ENCODE measurements at regions not wholly inside any gene's neighbourhood (a gene's known extent, or its start where the extent isn't known, plus 50 kb on each side); places are given as distances from the start of the nearest gene placed in this dataset.
"Not testable (repeated sequence)": the region's sequence is repeated elsewhere in the genome, so short reads cannot be mapped to it uniquely, and the experiment has no call there.

GRCh38 chr13:86907156-86907555 lies 764.0 kb upstream of the SLITRK5 start:
- Histone ChIP-seq H3K9me3 (no peaks in the 10 kb centered on the region), H3K27me3 (replicated peaks; ENCODE audit: insufficient read depth) (no peaks in the 10 kb centered on the region), H3K27ac (no peak overlapping the region), H3K36me3 (no peaks in the 10 kb centered on the region), H3K4me3 (no peak overlapping the region), H3K4me1 (replicated peaks) (no peaks in the 10 kb centered on the region)
- intact Hi-C loops (cut with DNase I), result no loop called here
- DNase-seq (ENCODE audit: low spot score), result no peak
- WGBS, result 33% methylated on average over 2 of the region's 2 CpGs
- TF ChIP-seq POLR2A (IDR thresholded peaks at IDR 0.05) (no peak), POLR2AphosphoS5 (IDR thresholded peaks at IDR 0.05) (no peak), CTCF (IDR thresholded peaks at IDR 0.05) (no peak)

- Histone ChIP-seq H3K27ac (no peak overlapping the region), H3K36me3 (no peaks in the 10 kb centered on the region), H3K27me3 (replicated peaks; ENCODE audit: insufficient read depth) (no peaks in the 10 kb centered on the region), H3K4me1 (replicated peaks) (no peaks in the 10 kb centered on the region), H3K9me3 (no peaks in the 10 kb centered on the region), H3K4me3 (no peak overlapping the region)
- intact Hi-C loops (cut with DNase I), result no loop called here
- no peak for DNase-seq (ENCODE audit: low spot score)
- 71% methylated on average over 6 of the region's 6 CpGs for WGBS
- no peak for TF ChIP-seq POLR2AphosphoS5 (IDR thresholded peaks at IDR 0.05)
- no peak for TF ChIP-seq CTCF (IDR thresholded peaks at IDR 0.05)
- TF ChIP-seq POLR2A (IDR thresholded peaks at IDR 0.05), result no peak
Observed at GRCh38 chr13:86909318-86909717, 761.9 kb upstream of the SLITRK5 start.

GRCh38 chr13:86914757-86915156 lies 756.4 kb upstream of the SLITRK5 start:
- no peaks in the 10 kb centered on the region for H3K4me1 ChIP-seq (replicated peaks)
- H3K4me3 ChIP-seq, result no peak overlapping the region
- no peak for DNase-seq (ENCODE audit: low spot score)
- WGBS, result 90% methylated on average over 5 of the region's 5 CpGs
- TF ChIP-seq POLR2A (IDR thresholded peaks at IDR 0.05), result no peak
- no peak for TF ChIP-seq POLR2AphosphoS5 (IDR thresholded peaks at IDR 0.05)
- no peak for TF ChIP-seq CTCF (IDR thresholded peaks at IDR 0.05)
- H3K27me3 ChIP-seq (replicated peaks; ENCODE audit: insufficient read depth), result no peaks in the 10 kb centered on the region
- no peaks in the 10 kb centered on the region for H3K9me3 ChIP-seq
- intact Hi-C loops (cut with DNase I), result no loop called here
- no peaks in the 10 kb centered on the region for H3K36me3 ChIP-seq
- no peak overlapping the region for H3K27ac ChIP-seq

- DNase-seq (ENCODE audit: low spot score); intact Hi-C loops (cut with DNase I); H3K4me3 ChIP-seq; H3K27ac ChIP-seq; H3K9me3 ChIP-seq; H3K27me3 ChIP-seq (replicated peaks; ENCODE audit: insufficient read depth); H3K4me1 ChIP-seq (replicated peaks); H3K36me3 ChIP-seq: not testable (repeated sequence)
- WGBS, result 96% methylated on average over 10 of the region's 10 CpGs
Observed at GRCh38 chr13:86917438-86917837, 753.7 kb upstream of the SLITRK5 start.

GRCh38 chr13:86918682-86919081 lies 752.5 kb upstream of the SLITRK5 start:
- WGBS, result 37% methylated on average over 2 of the region's 2 CpGs

More at GRCh38 chr13:86918682-86919081, 752.5 kb upstream of the SLITRK5 start:
- DNase-seq (ENCODE audit: low spot score), result no peak
- H3K36me3 ChIP-seq, result no peaks in the 10 kb centered on the region
- no peaks in the 10 kb centered on the region for H3K9me3 ChIP-seq
- H3K27ac ChIP-seq, result no peak overlapping the region
- intact Hi-C loops (cut with DNase I), result no loop called here
- no peak overlapping the region for H3K4me3 ChIP-seq
- no peaks in the 10 kb centered on the region for H3K4me1 ChIP-seq (replicated peaks)
- TF ChIP-seq POLR2AphosphoS5 (IDR thresholded peaks at IDR 0.05) (no peak), CTCF (IDR thresholded peaks at IDR 0.05) (no peak), POLR2A (IDR thresholded peaks at IDR 0.05) (no peak)
- H3K27me3 ChIP-seq (replicated peaks; ENCODE audit: insufficient read depth), result no peaks in the 10 kb centered on the region
